Gastroesophageal sphincter (tissue), 3 donors: ENCODE measurements at regions not wholly inside any gene's neighbourhood (a gene's known extent, or its start where the extent isn't known, plus 50 kb on each side); places are given as distances from the start of the nearest gene placed in this dataset.

Experiments used
- EP300 ChIP-seq: sonication (generic); formaldehyde crosslinking; IDR thresholded peaks from one replicate; pipeline ENCODE4 v1.6.1; 2017; ENCODE audit warnings: antibody characterized with exemption, mild to moderate bottlenecking
- POLR2A ChIP-seq, 2 donors: fragments of 450-650 bp; IDR thresholded peaks; one replicate each; pipeline ENCODE4 v1.6.1; 2017; ENCODE audit warnings: antibody characterized with exemption in 2 of 2, mild to moderate bottlenecking in 2 of 2, moderate library complexity in 1 of 2
- POLR2AphosphoS5 ChIP-seq: sonication (generic); formaldehyde crosslinking; IDR thresholded peaks from one replicate; pipeline ENCODE4 v1.6.1; 2017; ENCODE audit warnings: antibody characterized with exemption
- TF ChIP-seq, protein P1 (sequence below), 4 experiments: fragments of 200-600 bp in 2 of 4; fragments of 450-650 bp in 2 of 4; sonication (generic) in 1 of 4; IDR thresholded peaks; one replicate each; pipeline ENCODE4 v1.5.1; 2017 to 2019; ENCODE audit warnings: antibody characterized with exemption in 4 of 4, mild to moderate bottlenecking in 2 of 4, moderate library complexity in 2 of 4

DNA sequence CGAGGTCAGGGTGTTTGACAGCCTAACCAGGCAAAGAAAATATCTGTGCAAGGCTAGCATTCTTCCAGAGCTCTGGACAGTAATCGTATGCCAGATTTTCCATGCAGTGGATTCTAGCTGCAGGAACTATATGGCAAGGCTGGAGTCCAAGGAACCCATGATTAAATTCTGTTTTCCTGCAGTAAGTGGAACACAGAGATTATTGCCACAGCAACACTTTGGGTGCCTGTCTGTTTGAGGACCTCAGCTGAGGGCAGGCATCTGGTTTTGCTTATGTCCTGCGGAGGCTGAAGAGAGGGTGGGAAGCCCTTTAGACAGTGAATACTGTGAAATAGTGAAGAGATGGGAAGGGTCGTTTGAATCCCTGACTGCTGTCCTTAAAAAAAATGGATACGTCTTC, 104.4 kb downstream of the DAD1 start:
- TF ChIP-seq, protein P1, sequence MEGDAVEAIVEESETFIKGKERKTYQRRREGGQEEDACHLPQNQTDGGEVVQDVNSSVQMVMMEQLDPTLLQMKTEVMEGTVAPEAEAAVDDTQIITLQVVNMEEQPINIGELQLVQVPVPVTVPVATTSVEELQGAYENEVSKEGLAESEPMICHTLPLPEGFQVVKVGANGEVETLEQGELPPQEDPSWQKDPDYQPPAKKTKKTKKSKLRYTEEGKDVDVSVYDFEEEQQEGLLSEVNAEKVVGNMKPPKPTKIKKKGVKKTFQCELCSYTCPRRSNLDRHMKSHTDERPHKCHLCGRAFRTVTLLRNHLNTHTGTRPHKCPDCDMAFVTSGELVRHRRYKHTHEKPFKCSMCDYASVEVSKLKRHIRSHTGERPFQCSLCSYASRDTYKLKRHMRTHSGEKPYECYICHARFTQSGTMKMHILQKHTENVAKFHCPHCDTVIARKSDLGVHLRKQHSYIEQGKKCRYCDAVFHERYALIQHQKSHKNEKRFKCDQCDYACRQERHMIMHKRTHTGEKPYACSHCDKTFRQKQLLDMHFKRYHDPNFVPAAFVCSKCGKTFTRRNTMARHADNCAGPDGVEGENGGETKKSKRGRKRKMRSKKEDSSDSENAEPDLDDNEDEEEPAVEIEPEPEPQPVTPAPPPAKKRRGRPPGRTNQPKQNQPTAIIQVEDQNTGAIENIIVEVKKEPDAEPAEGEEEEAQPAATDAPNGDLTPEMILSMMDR (IDR thresholded peaks at IDR 0.05) = no peak
- TF ChIP-seq POLR2AphosphoS5 (no peak), POLR2A (IDR thresholded peaks at IDR 0.05) (no peak), EP300 (no peak)
